ENCODE measurements at regions not wholly inside any gene's neighbourhood (a gene's known extent, or its start where the extent isn't known, plus 50 kb on each side); places are given as distances from the start of the nearest gene placed in this dataset.

DNA sequence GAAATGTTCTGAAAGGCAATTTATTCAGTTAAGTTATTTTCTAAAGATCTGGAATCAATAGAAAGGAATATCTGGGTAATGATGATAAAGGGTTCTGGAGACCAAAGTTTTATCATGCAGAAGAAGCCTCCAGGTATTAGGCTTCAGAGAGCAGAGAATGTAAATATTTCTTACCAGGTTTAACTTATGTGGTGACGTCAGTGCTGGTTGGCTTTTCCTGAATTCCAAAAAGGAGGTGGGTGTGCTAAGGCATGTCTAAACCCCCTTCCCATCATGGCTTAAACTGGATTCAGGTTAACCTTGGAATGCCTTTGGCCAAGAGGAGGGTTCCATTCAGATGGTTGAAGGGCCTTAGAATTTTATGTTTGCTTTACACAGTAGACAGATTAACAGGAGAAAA is 829.9 kb downstream of the NCAM2 start:
- TF ChIP-seq POLR2AphosphoS5 (IDR thresholded peaks at IDR 0.05), result no peak
- TF ChIP-seq POLR2A (IDR thresholded peaks at IDR 0.05), result no peak
- no peak for TF ChIP-seq CTCF (IDR thresholded peaks at IDR 0.05)
- no peaks in the 10 kb centered on the region for H3K27me3 ChIP-seq
- no peaks in the 10 kb centered on the region for H3K4me1 ChIP-seq

DNA sequence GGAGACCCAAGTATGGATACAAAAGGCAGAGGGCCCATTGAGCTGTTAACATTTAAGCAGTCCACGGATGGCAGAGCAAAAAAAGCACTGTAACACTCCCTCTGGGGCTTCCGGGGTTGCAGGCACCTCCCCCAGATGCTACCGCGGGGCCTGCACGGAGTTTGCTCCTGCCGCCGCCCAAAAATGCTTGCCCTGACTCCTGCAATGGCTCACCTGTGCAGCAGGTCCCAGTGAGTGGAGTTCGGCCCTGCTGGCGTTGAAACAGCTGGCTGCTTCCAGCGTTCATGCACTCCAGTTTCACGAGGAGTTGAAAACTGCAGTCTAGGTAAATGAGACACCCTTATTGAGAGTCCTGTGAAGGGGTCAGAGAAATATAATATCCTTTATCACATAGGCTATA is 832.8 kb downstream of the NCAM2 start:
- Histone ChIP-seq H3K27ac (no peak overlapping the region), H3K36me3 (no peaks in the 10 kb centered on the region), H3K4me3 (no peak overlapping the region), H3K9me3 (no peaks in the 10 kb centered on the region), H3K27me3 (no peaks in the 10 kb centered on the region), H3K4me1 (no peaks in the 10 kb centered on the region)
- no peak for TF ChIP-seq CTCF (IDR thresholded peaks at IDR 0.05)
- no peak for TF ChIP-seq POLR2A (IDR thresholded peaks at IDR 0.05)
- no peak for TF ChIP-seq POLR2AphosphoS5 (IDR thresholded peaks at IDR 0.05)
- DNase-seq (ENCODE audit: low spot score in 2 of 2), result no peak
- intact Hi-C loops (cut with DNase I; ENCODE audit: low total_unique reads), result no loop called here

More for the DNA sequence above, 829.9 kb downstream of the NCAM2 start:
- DNase-seq (ENCODE audit: low spot score in 2 of 2), result no peak
- intact Hi-C loops (cut with DNase I; ENCODE audit: low total_unique reads), result no loop called here
- Histone ChIP-seq H3K4me3 (no peak overlapping the region), H3K27ac (no peak overlapping the region), H3K36me3 (no peaks in the 10 kb centered on the region), H3K9me3 (no peaks in the 10 kb centered on the region)

GRCh38 chr21:21845901-21846300 is 847.7 kb downstream of the NCAM2 start:
- Histone ChIP-seq H3K4me1 (no peaks in the 10 kb centered on the region), H3K27ac (no peak overlapping the region), H3K4me3 (no peak overlapping the region), H3K9me3 (no peaks in the 10 kb centered on the region), H3K36me3 (no peaks in the 10 kb centered on the region), H3K27me3 (no peaks in the 10 kb centered on the region)
- TF ChIP-seq POLR2A (IDR thresholded peaks at IDR 0.05) (no peak), CTCF (IDR thresholded peaks at IDR 0.05) (no peak), POLR2AphosphoS5 (IDR thresholded peaks at IDR 0.05) (no peak)
- no peak for DNase-seq (ENCODE audit: low spot score in 2 of 2)
- intact Hi-C loops (cut with DNase I; ENCODE audit: low total_unique reads), result loop anchor here (5.0 kb wide), 1 partner anchor 664 kb away; no protein-coding TSS in a partner anchor

DNA sequence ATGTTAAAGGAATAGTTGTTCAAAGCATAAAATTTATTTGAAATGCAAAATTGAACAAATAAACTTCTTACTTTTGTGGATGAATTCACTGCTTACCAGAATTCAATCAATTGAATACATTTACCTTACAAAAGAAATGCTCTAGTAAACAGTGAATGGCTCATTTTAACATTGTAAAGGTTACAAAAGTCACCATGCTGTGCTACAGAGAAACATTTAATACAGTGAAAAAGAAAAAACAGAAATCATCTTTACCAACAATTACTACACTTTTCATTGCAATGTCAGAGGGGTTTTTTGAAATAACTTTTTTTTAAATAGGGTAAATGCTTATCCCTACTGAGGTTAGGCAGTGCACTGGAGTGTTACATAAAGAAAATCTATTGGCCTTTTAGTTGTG is 853.0 kb downstream of the NCAM2 start:
- Histone ChIP-seq H3K27me3 (no peaks in the 10 kb centered on the region), H3K4me1 (no peaks in the 10 kb centered on the region), H3K36me3 (no peaks in the 10 kb centered on the region), H3K9me3 (no peaks in the 10 kb centered on the region), H3K4me3 (no peak overlapping the region), H3K27ac (no peak overlapping the region)
- intact Hi-C loops (cut with DNase I; ENCODE audit: low total_unique reads), result loop anchor here (5.0 kb wide), 1 partner anchor 501 kb away; no protein-coding TSS in a partner anchor
- DNase-seq (ENCODE audit: low spot score in 2 of 2), result no peak
- no peak for TF ChIP-seq POLR2A (IDR thresholded peaks at IDR 0.05)
- TF ChIP-seq POLR2AphosphoS5 (IDR thresholded peaks at IDR 0.05), result no peak
- TF ChIP-seq CTCF (IDR thresholded peaks at IDR 0.05), result no peak

DNA sequence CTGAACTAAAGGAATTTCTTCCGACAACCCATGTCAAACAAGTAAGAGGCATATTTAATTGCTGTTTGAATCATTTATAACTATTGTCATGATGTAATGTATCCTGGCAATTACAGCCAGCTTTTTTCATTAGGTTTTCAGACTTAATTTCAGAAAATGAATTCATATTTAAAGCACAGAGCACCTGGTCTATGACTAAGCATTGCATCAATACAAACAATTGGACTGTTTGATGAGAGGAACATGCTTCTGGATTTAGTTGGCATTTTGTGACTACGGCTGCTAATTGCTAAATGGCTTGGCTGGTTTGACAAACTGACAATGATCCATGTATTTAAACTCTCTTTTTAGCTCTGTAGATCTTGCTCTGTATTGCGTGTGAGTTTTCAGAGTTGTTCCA is 853.4 kb downstream of the NCAM2 start:
- TF ChIP-seq POLR2AphosphoS5 (IDR thresholded peaks at IDR 0.05) (no peak), CTCF (IDR thresholded peaks at IDR 0.05) (no peak), POLR2A (IDR thresholded peaks at IDR 0.05) (no peak)
- Histone ChIP-seq H3K36me3 (no peaks in the 10 kb centered on the region), H3K9me3 (no peaks in the 10 kb centered on the region), H3K4me1 (no peaks in the 10 kb centered on the region), H3K27ac (no peak overlapping the region), H3K4me3 (no peak overlapping the region), H3K27me3 (no peaks in the 10 kb centered on the region)
- intact Hi-C loops (cut with DNase I; ENCODE audit: low total_unique reads), result loop anchor here (5.0 kb wide), 1 partner anchor 501 kb away; no protein-coding TSS in a partner anchor
- no peak for DNase-seq (ENCODE audit: low spot score in 2 of 2)

Measured in breast epithelium (tissue), 4 donors.